Adrenal gland (tissue), 5 donors: ENCODE measurements at regions not wholly inside any gene's neighbourhood (a gene's known extent, or its start where the extent isn't known, plus 50 kb on each side); places are given as distances from the start of the nearest gene placed in this dataset.

Experiments
- CTCF ChIP-seq, 6 experiments: fragments of 450-650 bp in 4 of 6; fragments of 200-600 bp in 2 of 6; sonication (generic) in 1 of 6; IDR thresholded peaks; 1 replicate in 5 of 6; 2 replicates in 1 of 6; pipeline versions ENCODE4 v1.5.1 to v1.8.0; 2016 to 2021; ENCODE audit warnings: antibody characterized with exemption in 6 of 6, mild to moderate bottlenecking in 2 of 6, moderate library complexity in 1 of 6
- POLR2A ChIP-seq, 2 donors: fragments of 450-650 bp; IDR thresholded peaks; one replicate each; pipeline ENCODE4 v1.6.1; 2017; ENCODE audit warnings: antibody characterized with exemption in 2 of 2, mild to moderate bottlenecking in 2 of 2, moderate library complexity in 1 of 2
- donor health status: DM: no; HTN: no; CAD: no.

- TF ChIP-seq CTCF (IDR thresholded peaks at IDR 0.05) (no peak), POLR2A (IDR thresholded peaks at IDR 0.05) (no peak)
These were observed 387.5 kb downstream of the ADCYAP1 start for GRCh38 chr18:1292167-1292566.
